GM12874 (cell line): ENCODE measurements at regions not wholly inside any gene's neighbourhood (a gene's known extent, or its start where the extent isn't known, plus 50 kb on each side); places are given as distances from the start of the nearest gene placed in this dataset.

Source experiments
- CTCF ChIP-seq: IDR thresholded peaks from 2 replicates; pipeline ENCODE4 v1.5.1; 2011; ENCODE audit warnings: low read depth, mild to moderate bottlenecking, control low read depth, low read length, moderate library complexity; ENCODE audit not compliant: insufficient read depth

GRCh38 chr4:14856062-14856933 lies 146.0 kb upstream of the CPEB2 start:
- TF ChIP-seq CTCF: no peak

- no peak for TF ChIP-seq CTCF
These were observed 145.4 kb upstream of the CPEB2 start for GRCh38 chr4:14856934-14857235.

GRCh38 chr4:14857475-14857874 lies 144.8 kb upstream of the CPEB2 start:
- no peak for TF ChIP-seq CTCF

- no peak for TF ChIP-seq CTCF
These were observed 144.3 kb upstream of the CPEB2 start for GRCh38 chr4:14857981-14858380.

GRCh38 chr4:14862891-14863290 lies 139.4 kb upstream of the CPEB2 start:
- no peak for TF ChIP-seq CTCF

GRCh38 chr4:14863418-14864364 lies 138.6 kb upstream of the CPEB2 start:
- TF ChIP-seq CTCF: no peak

GRCh38 chr4:14864365-14865030 lies 137.8 kb upstream of the CPEB2 start:
- no peak for TF ChIP-seq CTCF
